HCT116 (cell line): ENCODE measurements at regions not wholly inside any gene's neighbourhood (a gene's known extent, or its start where the extent isn't known, plus 50 kb on each side); places are given as distances from the start of the nearest gene placed in this dataset.

Experiments
- ATAC-seq: fragments of 200-7000 bp; cut with Tn5 transposase; 2 replicates; pipeline ENCODE4 v1.9.1; 2020; ENCODE audit warnings: mild to moderate bottlenecking, moderate library complexity
- BruUV-seq: library from RNA; stranded (reverse); fragments of 400-500 nt; replicated peaks from 2 replicates; lab custom pipeline; 2021; lab: Mats Ljungman, UMichigan
- CTCF ChIA-PET: fragments of 300-600 bp; sonication (Branson Sonifier 250); formaldehyde crosslinking; loops from one replicate; lab custom pipeline; 2021; ENCODE audit warnings: antibody characterized with exemption; lab: Charles Lee
- POLR2A ChIA-PET: fragments of 300-600, 350-600 bp; sonication (Branson Sonifier 250); formaldehyde crosslinking; loops from one replicate; lab custom pipeline; 2021; ENCODE audit warnings: antibody characterized with exemption; lab: Charles Lee
- RAD21 ChIA-PET, 2 experiments: fragments of 300-600 bp; sonication (Branson Sonifier 250); formaldehyde crosslinking; loops; one replicate each; lab custom pipeline; 2023; ENCODE audit warnings: low total read pairs in 2 of 2; ENCODE audit not compliant: uncharacterized antibody in 2 of 2, unreplicated experiment in 2 of 2, low non-redundant PET in 1 of 2; lab: Charles Lee
- DNase-seq: peaks from one replicate; pipeline ENCODE4 v3.0.0-alpha.2; 2010; ENCODE audit warnings: low read depth, low spot score
- H2AFZ ChIP-seq: fragments of 200-600 bp; shearing (Covaris generic), sonication (generic); 2 replicates; pipeline ENCODE4 v1.6.1; 2017; ENCODE audit warnings: low read depth, mixed run types, mixed read lengths, antibody characterized with exemption, low read length; ENCODE audit not compliant: poor library complexity, severe bottlenecking
- H3K27ac ChIP-seq: 2 replicates; pipeline ENCODE4 v1.5.1; 2012; ENCODE audit warnings: low read depth, low read length
- H3K27me3 ChIP-seq: fragments of 200-600 bp; sonication (generic); 2 replicates; pipeline ENCODE4 v1.6.1; 2016; ENCODE audit warnings: mixed run types, low read length, mixed read lengths; ENCODE audit not compliant: insufficient read depth
- H3K36me3 ChIP-seq, 2 experiments: fragments of 200-500 bp in 1 of 2; fragments of 200-600 bp in 1 of 2; sonication (Bioruptor generic) in 1 of 2; sonication (generic) in 1 of 2; 2 replicates each; pipeline versions ENCODE4 v1.5.1 to v1.6.1; 2014 to 2016; ENCODE audit warnings: low read length in 2 of 2, inconsistent platforms in 1 of 2, mixed read lengths in 1 of 2, mixed run types in 1 of 2; ENCODE audit not compliant: insufficient read depth in 2 of 2, control insufficient read depth in 1 of 2
- H3K4me1 ChIP-seq, 2 experiments: fragments of 200-600 bp in 1 of 2; sonication (generic) in 1 of 2; 2 replicates each; pipeline versions ENCODE4 v1.5.1 to v1.6.1; 2012 to 2017; ENCODE audit warnings: low read length in 2 of 2, inconsistent platforms in 1 of 2, mild to moderate bottlenecking in 1 of 2, mixed read lengths in 1 of 2, mixed run types in 1 of 2, moderate library complexity in 1 of 2; ENCODE audit not compliant: insufficient read depth in 2 of 2, control insufficient read depth in 1 of 2
- H3K4me2 ChIP-seq: fragments of 200-600 bp; sonication (generic); 2 replicates; pipeline ENCODE4 v1.6.1; 2017; ENCODE audit warnings: mixed run types, low read length, mixed read lengths
- H3K4me3 ChIP-seq, 2 experiments: fragments of 200-600 bp in 1 of 2; sonication (generic) in 1 of 2; replicated peaks in 1 of 2; 2 replicates each; pipeline ENCODE4 v1.5.1; 2011 to 2016; ENCODE audit warnings: low read length in 2 of 2, control low read depth in 1 of 2, low read depth in 1 of 2, mild to moderate bottlenecking in 1 of 2, mixed read lengths in 1 of 2, mixed run types in 1 of 2
- H3K79me2 ChIP-seq: fragments of 200-600 bp; sonication (generic); 2 replicates; pipeline ENCODE4 v1.6.1; 2017; ENCODE audit warnings: mild to moderate bottlenecking, mixed run types, low read length, moderate library complexity, mixed read lengths; ENCODE audit not compliant: insufficient read depth
- H3K9ac ChIP-seq: fragments of 200-600 bp; sonication (generic); 2 replicates; pipeline ENCODE4 v1.6.1; 2016; ENCODE audit warnings: low read length, mixed read lengths
- H3K9me2 ChIP-seq: fragments of 200-600 bp; sonication (generic), shearing (Covaris generic); 2 replicates; pipeline ENCODE4 v1.6.1; 2017; ENCODE audit warnings: mixed run types, mild to moderate bottlenecking, moderate library complexity; ENCODE audit not compliant: insufficient read depth
- H3K9me3 ChIP-seq, 2 experiments: fragments of 200-500 bp in 1 of 2; fragments of 200-600 bp in 1 of 2; sonication (Bioruptor generic) in 1 of 2; sonication (generic) in 1 of 2; 2 replicates each; pipeline ENCODE4 v1.6.1; 2014 to 2017; ENCODE audit warnings: low read length in 2 of 2, mixed read lengths in 2 of 2, inconsistent platforms in 1 of 2, low read depth in 1 of 2, mild to moderate bottlenecking in 1 of 2, mixed run types in 1 of 2, moderate library complexity in 1 of 2; ENCODE audit not compliant: control insufficient read depth in 1 of 2, insufficient read depth in 1 of 2
- H4K20me1 ChIP-seq: fragments of 200-600 bp; sonication (generic), shearing (Covaris generic); 2 replicates; pipeline ENCODE4 v1.6.1; 2017; ENCODE audit warnings: mixed run types, mild to moderate bottlenecking, moderate library complexity; ENCODE audit not compliant: insufficient read depth
- CEBPB ChIP-seq: IDR thresholded peaks from 2 replicates; pipeline ENCODE4 v1.6.1; 2012; ENCODE audit warnings: low read depth
- CTCF ChIP-seq, 3 experiments: fragments of 200-600 bp in 1 of 3; sonication (generic) in 1 of 3; IDR thresholded peaks in 2 of 3; conservative IDR thresholded peaks in 1 of 3; 2 replicates each; pipeline ENCODE4 v1.5.1; 2012 to 2017; ENCODE audit warnings: low read depth in 2 of 3, low read length in 2 of 3, antibody characterized with exemption in 1 of 3, borderline replicate concordance in 1 of 3, control low read depth in 1 of 3, mild to moderate bottlenecking in 1 of 3, mixed read lengths in 1 of 3, mixed run types in 1 of 3, moderate library complexity in 1 of 3; ENCODE audit not compliant: insufficient read depth in 1 of 3
- EGR1 ChIP-seq: IDR thresholded peaks from 2 replicates; pipeline ENCODE4 v1.6.1; 2012; ENCODE audit warnings: low read depth
- ELF1 ChIP-seq: IDR thresholded peaks from 2 replicates; pipeline ENCODE4 v1.6.1; 2012; ENCODE audit warnings: low read depth, borderline replicate concordance
- EZH2 ChIP-seq: fragments of 200-600 bp; sonication (generic); IDR thresholded peaks from 2 replicates; pipeline ENCODE4 v1.6.1; 2017; ENCODE audit warnings: antibody characterized with exemption, mixed run types
- EZH2phosphoT487 ChIP-seq: fragments of 200-600 bp; IDR thresholded peaks from 2 replicates; pipeline ENCODE4 v1.6.1; 2018; ENCODE audit warnings: antibody characterized with exemption, borderline replicate concordance
- FOSL1 ChIP-seq: IDR thresholded peaks from 2 replicates; pipeline ENCODE4 v1.6.1; 2012; ENCODE audit warnings: low read depth
- POLR2AphosphoS5 ChIP-seq: IDR thresholded peaks from 2 replicates; pipeline ENCODE4 v1.6.1; 2011; ENCODE audit warnings: mild to moderate bottlenecking, low read depth, low read length, moderate library complexity
- RAD21 ChIP-seq: IDR thresholded peaks from 2 replicates; pipeline ENCODE4 v1.6.1; 2012; ENCODE audit warnings: low read depth, mild to moderate bottlenecking
- REST ChIP-seq: IDR thresholded peaks from 2 replicates; pipeline ENCODE4 v1.6.1; 2012; ENCODE audit warnings: low read depth
- SIN3A ChIP-seq: IDR thresholded peaks from 2 replicates; pipeline ENCODE4 v1.6.1; 2012; ENCODE audit warnings: low read depth
- SRF ChIP-seq: IDR thresholded peaks from 2 replicates; pipeline ENCODE4 v1.6.1; 2012; ENCODE audit warnings: low read depth
- TCF7L2 ChIP-seq: IDR thresholded peaks from 2 replicates; pipeline ENCODE4 v1.7.0; 2011; ENCODE audit warnings: borderline replicate concordance, inconsistent platforms; ENCODE audit not compliant: insufficient read depth, insufficient read length; ENCODE audit errors: extremely low read depth
- YY1 ChIP-seq: IDR thresholded peaks from 2 replicates; pipeline ENCODE4 v1.6.1; 2011; ENCODE audit warnings: low read length, low read depth, moderate library complexity, mild to moderate bottlenecking; ENCODE audit not compliant: insufficient replicate concordance; ENCODE audit errors: extremely low read depth
- ZBTB33 ChIP-seq: IDR thresholded peaks from 2 replicates; pipeline ENCODE4 v1.6.1; 2011; ENCODE audit warnings: mild to moderate bottlenecking, low read length, moderate library complexity; ENCODE audit not compliant: insufficient replicate concordance; ENCODE audit errors: extremely low read depth
- ZFX ChIP-seq: fragments of 450-650 bp; IDR thresholded peaks from 2 replicates; pipeline ENCODE4 v1.6.1; 2017
- intact Hi-C: fragments of 100-400 bp; cut with micrococcal nuclease; formaldehyde crosslinking; loops from 2 replicates; pipeline ENCODE4 v1.10.0; 2022

GRCh38 chr16:48053418-48053745 lies 102.4 kb downstream of the ABCC12 start (continued):
- TF ChIP-seq SIN3A (no peak), POLR2AphosphoS5 (no peak), FOSL1 (no peak), RAD21 (no peak), EGR1 (no peak), CTCF (IDR thresholded peaks at IDR 0.05 in 2 of 3, conservative IDR thresholded peaks at IDR 0.05 in 1 of 3; ENCODE audit: borderline replicate concordance in 1 of 3, insufficient read depth in 1 of 3, low read depth in 2 of 3, low read length in 2 of 3) (no peak), TCF7L2 (no peak), EZH2 (no peak), ZFX (no peak), SRF (no peak)

- H3K4me2 ChIP-seq = no peak overlapping the region
- CTCF ChIA-PET = interaction anchor here (1.6 kb wide), 1 partner anchor 112 kb away, joined by 3 read pairs; no protein-coding TSS in a partner anchor
- no peak for ATAC-seq
Observed at GRCh38 chr16:48052731-48053417, 102.9 kb downstream of the ABCC12 start.

More at GRCh38 chr16:48052731-48053417, 102.9 kb downstream of the ABCC12 start:
- Histone ChIP-seq H4K20me1 (no peaks in the 10 kb centered on the region), H3K27me3 (peaks cover 57% of the 10 kb centered on the region), H3K79me2 (no peaks in the 10 kb centered on the region), H3K9ac (no peak overlapping the region), H3K36me3 (no peaks in the 10 kb centered on the region), H3K9me3 (no peaks in the 10 kb centered on the region), H3K4me3 (no peak overlapping the region)
- RAD21 ChIA-PET = no interaction called here
- TF ChIP-seq REST = no peak
- TF ChIP-seq ELF1 = no peak
- no peak for TF ChIP-seq TCF7L2
- no peak for TF ChIP-seq RAD21
- no peak for TF ChIP-seq SRF
- no peak for TF ChIP-seq CEBPB
- no peak for TF ChIP-seq EZH2phosphoT487
- TF ChIP-seq ZBTB33 = no peak
- TF ChIP-seq YY1 = no peak
- TF ChIP-seq ZFX = no peak
- TF ChIP-seq, all 23 proteins: peak for 0
- DNase-seq = no peak
- H3K4me1 ChIP-seq = peaks cover 0 to 5% of the 10 kb centered on the region in 2 experiments; a peak in 1 of 4 replicates
- H3K27ac ChIP-seq = no peak overlapping the region
- intact Hi-C loops = loop anchor here (10.0 kb wide), 1 partner anchor 908 kb away; the partner anchor contains the start of gene NETO2
- no TSS peak for BruUV-seq
- POLR2A ChIA-PET = no interaction called here
- H3K9me2 ChIP-seq = no peaks in the 10 kb centered on the region
- H2AFZ ChIP-seq = no peak overlapping the region
